ES-I3 (cell line): ENCODE measurements at regions not wholly inside any gene's neighbourhood (a gene's known extent, or its start where the extent isn't known, plus 50 kb on each side); places are given as distances from the start of the nearest gene placed in this dataset.

Source experiments
- H3K36me3 ChIP-seq: 2 replicates; pipeline ENCODE4 v1.6.1; 2013; ENCODE audit warnings: mild to moderate bottlenecking, low read length, control low read depth, moderate library complexity; ENCODE audit not compliant: insufficient read depth
- H3K4me1 ChIP-seq: 2 replicates; pipeline ENCODE4 v1.6.1; 2013; ENCODE audit warnings: mild to moderate bottlenecking, control low read depth, low read length; ENCODE audit not compliant: insufficient read depth
- H3K9ac ChIP-seq: 2 replicates; pipeline ENCODE4 v1.6.1; 2013; ENCODE audit warnings: low read depth, mild to moderate bottlenecking, low read length, moderate library complexity
- H3K9me3 ChIP-seq: 2 replicates; pipeline ENCODE4 v1.6.1; 2013; ENCODE audit warnings: mild to moderate bottlenecking, low read length, moderate library complexity; ENCODE audit not compliant: control insufficient read depth, insufficient read depth

DNA sequence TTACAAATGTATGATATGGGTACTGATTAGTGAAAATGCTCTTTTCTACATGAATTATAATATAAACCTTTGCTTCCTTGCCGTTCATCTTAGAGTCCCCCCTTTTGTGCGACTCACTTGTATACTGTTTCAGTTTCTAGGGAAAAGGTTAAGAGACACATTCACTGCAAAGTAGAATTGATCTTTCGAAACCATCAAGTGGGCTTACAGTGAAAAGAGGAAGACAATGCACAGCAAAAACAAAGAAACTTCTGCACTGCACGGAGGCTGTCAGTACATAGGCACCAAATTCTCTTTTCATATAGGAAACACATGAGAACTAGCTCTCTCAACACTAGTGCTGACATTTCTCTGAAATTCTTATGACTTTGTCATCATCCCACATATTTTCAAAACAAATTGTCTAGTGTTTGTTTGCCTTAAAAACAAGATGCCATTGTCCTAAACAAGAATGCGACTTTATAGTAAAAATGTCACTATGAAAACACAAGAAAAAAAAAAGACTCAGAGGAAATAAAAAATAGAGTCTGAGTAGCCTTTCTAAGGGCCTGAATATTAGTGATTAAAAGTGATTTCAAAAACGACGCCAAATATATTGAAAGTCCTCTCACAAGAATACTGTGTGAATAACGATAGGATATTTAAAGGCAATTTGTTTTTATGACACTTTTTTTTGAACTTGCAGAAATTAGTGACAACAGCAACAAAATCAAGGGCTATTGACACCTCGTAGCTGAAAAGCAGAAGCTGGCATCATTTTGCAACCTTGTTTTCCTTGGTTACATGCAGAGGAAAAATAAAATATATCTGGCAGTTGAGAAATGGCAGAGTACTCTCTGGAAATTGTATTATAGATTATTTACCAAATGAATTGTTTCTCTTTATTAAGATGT lies 827.0 kb downstream of the BCL11A start:
- Histone ChIP-seq H3K4me1 (no peaks in the 10 kb centered on the region), H3K36me3 (no peaks in the 10 kb centered on the region), H3K9me3 (no peaks in the 10 kb centered on the region), H3K9ac (no peak overlapping the region)

GRCh38 chr2:59724746-59725145 lies 828.7 kb downstream of the BCL11A start:
- H3K9me3 ChIP-seq: no peaks in the 10 kb centered on the region
- no peaks in the 10 kb centered on the region for H3K36me3 ChIP-seq
- no peaks in the 10 kb centered on the region for H3K4me1 ChIP-seq
- no peak overlapping the region for H3K9ac ChIP-seq

DNA sequence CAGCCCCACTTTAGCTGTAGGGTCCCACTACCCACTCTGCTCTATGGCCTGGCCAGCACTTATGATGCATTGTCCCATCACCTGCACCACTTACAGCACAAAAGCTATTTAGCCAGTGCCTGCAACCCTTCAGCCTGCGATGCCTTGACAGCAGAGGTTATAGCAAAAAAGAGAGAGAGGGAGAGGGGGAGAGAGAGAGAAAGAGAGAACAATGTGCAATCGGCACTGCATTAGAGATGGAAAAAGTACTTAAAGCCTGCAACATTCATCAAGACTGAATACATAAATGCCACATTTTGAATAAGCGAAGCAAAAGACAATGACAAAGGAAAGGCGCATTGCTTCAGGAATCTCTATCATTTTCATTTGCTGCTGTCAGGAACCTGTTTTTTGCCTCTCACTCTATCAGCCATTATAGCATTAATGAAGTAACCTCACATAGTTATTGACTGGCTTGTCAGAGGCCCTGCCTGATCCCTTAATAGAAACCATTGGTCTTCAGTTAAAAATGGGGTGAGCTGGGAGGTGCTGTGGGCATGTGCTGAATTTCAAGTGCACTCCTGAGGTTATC lies 833.1 kb downstream of the BCL11A start:
- H3K9me3 ChIP-seq: no peaks in the 10 kb centered on the region
- no peak overlapping the region for H3K9ac ChIP-seq

GRCh38 chr2:59713577-59713976 lies 839.9 kb downstream of the BCL11A start:
- H3K9ac ChIP-seq: no peak overlapping the region
- H3K9me3 ChIP-seq: no peaks in the 10 kb centered on the region
- no peaks in the 10 kb centered on the region for H3K36me3 ChIP-seq
- H3K4me1 ChIP-seq: no peaks in the 10 kb centered on the region

More for the DNA sequence above, 833.1 kb downstream of the BCL11A start:
- no peaks in the 10 kb centered on the region for H3K36me3 ChIP-seq
- H3K4me1 ChIP-seq: no peaks in the 10 kb centered on the region

- no peaks in the 10 kb centered on the region for H3K4me1 ChIP-seq
- H3K9me3 ChIP-seq: no peaks in the 10 kb centered on the region
- no peaks in the 10 kb centered on the region for H3K36me3 ChIP-seq
- H3K9ac ChIP-seq: no peak overlapping the region
Observed at GRCh38 chr2:59711121-59711520, 842.3 kb downstream of the BCL11A start.

DNA sequence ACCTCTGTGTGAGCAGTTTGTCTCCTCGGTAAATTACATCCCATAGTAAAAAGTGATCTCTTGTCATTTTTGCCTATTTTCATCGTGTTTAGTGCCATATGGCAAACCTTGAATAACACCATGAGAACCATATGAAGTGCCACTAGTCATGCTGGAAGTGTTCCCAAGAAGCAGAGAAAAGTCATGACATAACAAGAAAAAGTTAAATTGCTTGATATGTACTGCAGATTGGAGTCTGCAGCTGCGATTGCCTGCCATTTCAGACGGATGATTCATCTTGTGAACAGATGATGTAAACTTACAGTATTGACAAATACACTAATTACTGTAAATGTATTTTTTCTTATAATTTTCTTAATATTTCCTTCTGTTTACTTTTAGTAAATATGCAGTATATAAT lies 846.7 kb downstream of the BCL11A start:
- H3K9ac ChIP-seq: no peak overlapping the region
- H3K36me3 ChIP-seq: no peaks in the 10 kb centered on the region
- no peaks in the 10 kb centered on the region for H3K4me1 ChIP-seq
- H3K9me3 ChIP-seq: peaks cover 5% of the 10 kb centered on the region; the same call in 1 of the 2 replicates

- no peaks in the 10 kb centered on the region for H3K4me1 ChIP-seq
- peaks cover 5% of the 10 kb centered on the region; the same call in 1 of the 2 replicates for H3K9me3 ChIP-seq
- no peaks in the 10 kb centered on the region for H3K36me3 ChIP-seq
- H3K9ac ChIP-seq: no peak overlapping the region
Observed at GRCh38 chr2:59703796-59704195, 849.7 kb downstream of the BCL11A start.

GRCh38 chr2:59702026-59702425 lies 851.4 kb downstream of the BCL11A start:
- peaks cover 5% of the 10 kb centered on the region; the same call in 1 of the 2 replicates for H3K9me3 ChIP-seq
- H3K4me1 ChIP-seq: no peaks in the 10 kb centered on the region
- no peak overlapping the region for H3K9ac ChIP-seq
- no peaks in the 10 kb centered on the region for H3K36me3 ChIP-seq

DNA sequence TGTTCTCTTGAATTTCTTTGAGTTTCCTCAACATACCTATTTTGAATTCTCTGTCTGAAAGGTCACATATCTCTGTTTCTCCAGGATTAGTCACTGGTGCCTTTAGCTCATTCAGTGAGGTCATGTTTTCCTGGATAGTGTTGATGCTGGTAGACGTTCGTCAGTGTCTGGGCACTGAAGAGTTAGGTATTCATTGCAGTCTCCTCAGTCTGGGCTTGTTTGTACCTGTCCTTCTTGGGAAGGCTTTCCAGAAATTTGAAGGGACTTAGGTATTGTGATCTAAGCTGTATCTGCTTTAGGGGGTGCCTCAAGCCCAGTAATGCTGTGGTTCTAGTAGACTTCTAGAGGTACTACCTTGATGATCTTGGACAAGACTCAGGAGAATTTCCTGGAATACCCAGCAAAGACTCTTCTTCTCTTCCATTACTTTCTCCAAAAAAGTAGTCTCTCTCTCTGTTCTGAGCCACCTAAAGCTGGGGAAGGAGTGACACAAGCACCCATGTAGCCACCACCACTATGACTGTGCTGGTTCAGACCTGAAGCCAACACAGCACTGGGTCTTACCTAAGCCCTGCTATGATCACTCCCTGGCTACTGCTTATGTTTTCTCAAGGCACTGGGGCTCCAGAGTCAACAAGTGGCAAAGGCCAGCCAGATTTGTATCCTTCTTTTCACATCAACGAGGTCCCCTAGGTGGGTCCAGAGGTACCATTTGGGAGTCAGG lies 852.0 kb downstream of the BCL11A start:
- Histone ChIP-seq H3K4me1 (no peaks in the 10 kb centered on the region), H3K9ac (no peak overlapping the region), H3K9me3 (peaks cover 5% of the 10 kb centered on the region; the same call in 1 of the 2 replicates), H3K36me3 (no peaks in the 10 kb centered on the region)

GRCh38 chr2:59694176-59694575 lies 859.3 kb downstream of the BCL11A start:
- no peaks in the 10 kb centered on the region for H3K36me3 ChIP-seq
- H3K9ac ChIP-seq: no peak overlapping the region
- H3K9me3 ChIP-seq: no peaks in the 10 kb centered on the region
- H3K4me1 ChIP-seq: peaks cover 3% of the 10 kb centered on the region; the same call in 1 of the 2 replicates

- Histone ChIP-seq H3K4me1 (peaks cover 3% of the 10 kb centered on the region; the same call in 1 of the 2 replicates), H3K9ac (no peak overlapping the region), H3K36me3 (no peaks in the 10 kb centered on the region)
Observed at GRCh38 chr2:59693231-59693959, 860.1 kb downstream of the BCL11A start.

GRCh38 chr2:59691518-59692190 lies 861.8 kb downstream of the BCL11A start:
- H3K4me1 ChIP-seq: peaks cover 3% of the 10 kb centered on the region; the same call in 1 of the 2 replicates
- H3K9ac ChIP-seq: no peak overlapping the region
- H3K9me3 ChIP-seq: no peaks in the 10 kb centered on the region
- H3K36me3 ChIP-seq: no peaks in the 10 kb centered on the region

More at GRCh38 chr2:59693231-59693959, 860.1 kb downstream of the BCL11A start:
- no peaks in the 10 kb centered on the region for H3K9me3 ChIP-seq

GRCh38 chr2:59690849-59691248 lies 862.6 kb downstream of the BCL11A start:
- Histone ChIP-seq H3K9ac (no peak overlapping the region), H3K36me3 (no peaks in the 10 kb centered on the region), H3K9me3 (no peaks in the 10 kb centered on the region), H3K4me1 (peaks cover 3% of the 10 kb centered on the region; the same call in 1 of the 2 replicates)
